GM18951 (cell line): ENCODE measurements at regions not wholly inside any gene's neighbourhood (a gene's known extent, or its start where the extent isn't known, plus 50 kb on each side); places are given as distances from the start of the nearest gene placed in this dataset.
"Not testable (repeated sequence)": the region's sequence is repeated elsewhere in the genome, so short reads cannot be mapped to it uniquely, and the experiment has no call there.

Experiments used
- POLR2A ChIP-seq: IDR thresholded peaks from 4 replicates; pipeline ENCODE4 v1.6.1; 2011; ENCODE audit warnings: mild to moderate bottlenecking; ENCODE audit not compliant: insufficient read length, insufficient read depth; ENCODE audit errors: extremely low read depth
- in situ Hi-C: fragments of 300-500 bp; cut with MboI; formaldehyde crosslinking; loops from one replicate; pipeline ENCODE4 v1.12.0; 2022; ENCODE audit warnings: low sequenced_read_pairs, mixed read lengths, inconsistent platforms; ENCODE audit not compliant: unreplicated experiment

DNA sequence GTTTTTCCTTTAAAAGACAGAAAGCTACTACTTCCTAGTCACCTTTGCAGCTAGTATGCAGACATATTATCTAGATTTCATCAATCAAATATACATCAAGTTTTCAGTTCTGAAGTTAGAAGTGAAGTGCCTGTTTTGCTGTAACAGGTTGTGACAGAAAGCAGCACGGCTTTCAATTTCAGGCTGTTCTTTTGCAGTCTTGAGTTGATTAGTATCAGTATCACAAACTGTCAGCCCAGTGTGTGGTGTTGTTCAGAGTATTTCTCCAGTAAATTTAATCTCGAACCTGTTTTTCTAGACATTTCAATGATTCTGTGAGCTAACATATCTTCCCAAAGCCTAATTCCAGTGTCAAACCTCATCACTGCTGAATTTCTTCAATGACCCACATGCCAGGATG lies 1050.8 kb downstream of the DIPK2A start:
- in situ Hi-C loops, result no loop called here
- TF ChIP-seq POLR2A, result no peak

- in situ Hi-C loops, result no loop called here
- no peak for TF ChIP-seq POLR2A
Measured at GRCh38 chr3:145024700-145025099, 1053.1 kb downstream of the DIPK2A start.

GRCh38 chr3:145027186-145027585 lies 1055.6 kb downstream of the DIPK2A start:
- in situ Hi-C loops, result not testable (repeated sequence)

- in situ Hi-C loops, result no loop called here
- TF ChIP-seq POLR2A, result no peak
Measured at GRCh38 chr3:145032791-145033190, 1061.2 kb downstream of the DIPK2A start.

DNA sequence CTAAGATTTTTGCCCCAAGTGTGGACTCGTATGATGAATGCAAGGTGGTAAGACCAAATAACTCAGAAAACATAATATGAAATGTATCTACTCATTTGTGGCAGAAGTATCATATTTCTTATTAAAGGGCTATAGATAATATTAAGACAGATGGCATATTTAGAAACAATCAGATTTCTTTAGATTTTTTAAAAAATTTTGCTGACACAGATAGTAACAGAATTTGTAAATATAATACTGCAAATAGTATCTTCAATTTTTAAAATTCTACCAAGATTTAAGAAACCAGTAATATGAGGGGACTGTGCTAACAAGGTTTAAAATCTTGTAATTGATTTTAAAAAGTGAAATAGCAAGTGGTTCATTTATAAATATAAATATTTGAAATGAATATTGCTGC lies 1064.1 kb downstream of the DIPK2A start:
- in situ Hi-C loops, result no loop called here
- TF ChIP-seq POLR2A, result no peak

- in situ Hi-C loops, result not testable (repeated sequence)
Measured at GRCh38 chr3:145054055-145054454, 1082.4 kb downstream of the DIPK2A start.

DNA sequence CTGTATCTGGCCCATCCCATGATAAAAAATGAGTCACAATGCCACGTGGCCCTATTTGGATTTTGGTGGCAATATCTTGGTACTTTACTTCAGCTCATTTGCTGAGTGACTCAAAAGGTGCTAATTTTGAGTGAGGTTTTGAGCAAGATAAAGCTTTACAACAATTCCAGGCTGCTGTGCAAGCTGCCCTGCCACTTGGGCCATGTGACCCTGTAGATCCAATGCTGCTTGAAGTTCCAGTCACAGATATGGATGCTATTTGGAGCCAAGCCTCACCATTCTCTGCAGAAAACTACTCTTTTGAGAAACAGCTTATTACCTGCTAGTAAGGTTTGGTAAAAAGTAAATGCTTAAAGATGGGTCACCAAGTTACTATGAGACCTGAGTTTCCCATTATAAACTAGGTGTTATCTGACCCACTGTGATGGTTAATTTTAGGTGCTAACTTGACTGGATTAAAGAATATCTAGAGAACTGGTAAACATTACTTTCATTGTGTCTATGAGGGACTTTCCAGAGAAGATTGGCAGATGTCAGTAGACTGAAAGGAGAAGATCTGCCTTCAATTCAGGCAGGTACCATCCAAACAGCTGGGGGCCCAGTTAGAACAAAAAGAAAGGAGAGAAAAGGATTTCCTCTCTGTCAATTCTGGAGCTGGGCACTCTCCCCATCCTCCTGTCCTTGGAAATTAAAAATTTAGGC lies 1083.9 kb downstream of the DIPK2A start:
- no peak for TF ChIP-seq POLR2A
- in situ Hi-C loops, result no loop called here

GRCh38 chr3:145058483-145058882 lies 1086.9 kb downstream of the DIPK2A start:
- in situ Hi-C loops, result no loop called here
- TF ChIP-seq POLR2A, result no peak

GRCh38 chr3:145063616-145064015 lies 1092.0 kb downstream of the DIPK2A start:
- TF ChIP-seq POLR2A, result no peak
- in situ Hi-C loops, result no loop called here

DNA sequence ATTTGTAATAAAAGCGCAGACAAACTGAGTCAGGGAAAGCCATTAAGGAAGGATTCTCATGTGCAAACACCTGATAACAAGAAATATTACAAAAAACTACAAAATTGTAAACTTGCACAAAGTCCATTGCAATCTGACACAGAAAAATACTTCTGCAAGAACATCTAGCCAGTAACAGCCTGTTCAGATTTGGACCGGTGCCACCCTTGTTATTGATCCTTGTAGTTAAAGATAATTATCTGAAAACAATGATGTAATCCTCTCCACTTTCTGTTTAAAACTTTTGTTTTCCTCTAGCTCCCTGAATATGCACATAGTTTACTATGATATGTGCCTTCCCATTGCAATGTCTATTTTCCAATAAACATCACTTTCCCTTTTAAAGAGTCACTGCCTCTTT lies 1090.2 kb downstream of the PLOD2 start:
- TF ChIP-seq POLR2A, result no peak

GRCh38 chr3:145079436-145079835 lies 1081.5 kb downstream of the PLOD2 start:
- TF ChIP-seq POLR2A, result no peak
- in situ Hi-C loops, result no loop called here

More for the DNA sequence above, 1090.2 kb downstream of the PLOD2 start:
- in situ Hi-C loops, result no loop called here

- TF ChIP-seq POLR2A, result no peak
- in situ Hi-C loops, result no loop called here
Measured at GRCh38 chr3:145087038-145087437, 1073.9 kb downstream of the PLOD2 start.

DNA sequence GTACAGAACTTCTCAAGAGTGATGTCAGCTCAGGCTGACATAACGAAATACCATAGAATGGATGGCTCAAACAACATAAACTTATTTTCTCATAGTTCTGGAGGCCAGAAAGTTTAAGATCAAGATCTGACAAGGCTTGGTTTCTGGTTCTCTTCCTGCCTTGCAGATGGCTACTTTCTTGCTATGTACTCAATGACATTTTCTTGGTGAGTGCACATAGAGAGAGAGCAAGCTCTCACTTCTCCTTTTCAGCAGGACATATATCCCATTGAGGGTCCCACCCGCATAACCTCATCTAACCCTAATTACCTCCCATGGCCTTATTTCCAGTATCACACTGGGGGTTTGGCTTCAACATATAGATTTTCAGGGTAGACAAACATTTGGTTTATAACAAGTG lies 1072.1 kb downstream of the PLOD2 start:
- in situ Hi-C loops, result no loop called here

GRCh38 chr3:145089337-145089736 lies 1071.6 kb downstream of the PLOD2 start:
- in situ Hi-C loops, result no loop called here
- TF ChIP-seq POLR2A, result no peak

More for the DNA sequence above, 1072.1 kb downstream of the PLOD2 start:
- TF ChIP-seq POLR2A, result no peak
